ENCODE measurements at regions not wholly inside any gene's neighbourhood (a gene's known extent, or its start where the extent isn't known, plus 50 kb on each side); places are given as distances from the start of the nearest gene placed in this dataset.

DNA sequence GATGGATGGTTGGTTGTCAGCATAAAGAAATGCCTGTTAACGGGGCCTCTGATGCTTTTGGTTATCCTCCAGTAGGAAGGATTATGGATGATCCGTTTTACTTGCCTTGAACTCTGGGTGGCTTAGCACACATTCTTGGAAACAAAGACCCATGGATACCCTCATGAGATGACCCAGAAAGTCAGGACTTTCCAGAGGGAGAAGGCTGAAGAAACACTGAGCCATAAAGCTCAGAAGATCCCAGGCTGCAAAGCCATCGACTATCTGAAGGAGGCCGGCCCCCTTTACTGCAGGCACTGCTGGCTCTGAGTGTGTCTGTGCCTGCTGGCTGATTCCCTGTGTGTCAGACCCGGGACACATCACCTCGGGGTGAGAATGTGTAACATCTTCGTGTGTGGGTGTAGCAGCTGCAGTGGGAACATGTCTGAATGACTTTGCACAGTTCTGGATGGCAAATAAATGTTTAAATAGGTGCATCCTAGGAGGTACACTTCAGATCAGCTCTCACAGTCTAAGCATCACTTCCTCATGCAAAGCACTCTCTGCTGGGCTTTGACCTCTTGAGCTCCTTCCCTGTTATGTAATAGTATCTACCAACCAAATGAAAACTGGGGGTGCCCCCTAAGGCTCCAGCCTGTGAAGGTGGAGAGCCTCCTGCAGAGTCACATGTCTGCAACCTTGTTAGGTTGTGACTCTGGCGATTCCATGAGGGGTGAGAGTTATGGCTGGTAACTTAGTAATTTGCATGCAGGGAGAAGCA lies 1084.9 kb downstream of the TBC1D22A start:
- no peak overlapping the region for H3K4me3 ChIP-seq (ENCODE audit: low read depth, low read length)

DNA sequence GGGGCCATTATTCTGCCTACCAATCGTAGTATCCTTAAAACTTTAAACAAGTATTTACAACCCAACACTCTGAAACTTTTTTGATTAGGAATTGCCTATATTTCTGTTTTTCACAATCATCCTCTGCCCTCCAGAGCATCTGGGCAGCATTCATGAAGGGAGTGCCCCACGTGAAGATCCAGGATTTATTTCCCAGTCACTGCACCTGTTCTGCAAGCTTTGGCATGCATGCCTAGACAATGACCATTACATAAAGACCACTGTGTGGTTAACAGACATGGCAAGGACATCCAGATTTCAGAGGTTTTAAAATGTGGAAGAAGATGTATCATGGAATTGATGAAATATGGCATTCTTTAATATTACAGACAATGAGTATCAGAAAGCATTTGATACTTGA lies 1083.8 kb downstream of the TBC1D22A start:
- no peak overlapping the region for H3K4me3 ChIP-seq (ENCODE audit: low read depth, low read length)

DNA sequence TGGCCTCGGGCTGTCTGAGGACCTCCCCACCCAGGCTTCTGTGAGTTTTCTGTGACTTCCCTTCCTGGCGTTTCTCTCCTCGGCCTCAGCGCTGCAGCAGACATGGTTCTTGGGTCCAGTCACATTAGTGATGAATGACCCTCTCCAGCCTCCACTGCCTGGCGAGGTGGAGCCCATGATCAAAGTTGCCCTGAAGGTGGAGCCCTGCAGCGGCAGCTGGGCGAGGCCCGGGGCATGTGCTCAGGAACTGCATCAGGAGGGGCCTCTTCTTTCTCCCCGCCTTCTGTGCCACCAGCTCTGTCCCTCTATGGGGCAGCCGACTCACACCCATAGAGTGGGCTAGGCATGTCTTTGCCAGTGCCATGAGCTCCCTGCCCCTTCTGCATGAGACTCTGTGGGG lies 1079.7 kb downstream of the TBC1D22A start:
- H3K4me3 ChIP-seq (ENCODE audit: low read depth, low read length): no peak overlapping the region

DNA sequence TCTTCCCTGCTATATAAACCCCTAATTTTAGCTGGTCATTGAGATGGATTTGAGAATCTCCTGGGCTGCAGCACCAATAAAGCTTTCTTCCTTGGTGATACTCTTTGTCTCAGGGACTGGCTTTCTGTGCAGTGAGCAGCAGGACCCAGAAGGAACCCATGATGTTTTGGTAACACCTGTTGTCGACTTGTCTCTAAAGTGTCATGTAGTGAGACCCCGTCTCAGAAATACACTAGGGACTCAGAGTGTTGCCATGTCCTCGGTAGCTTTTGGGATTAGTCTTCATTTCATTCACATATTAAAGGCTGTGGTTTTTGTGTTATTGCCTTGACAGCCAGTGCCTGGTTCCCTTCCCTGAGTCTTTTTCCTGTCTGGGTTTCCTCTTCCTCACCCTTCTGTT lies 1078.7 kb downstream of the TBC1D22A start:
- no peak overlapping the region for H3K4me3 ChIP-seq (ENCODE audit: low read depth, low read length)

DNA sequence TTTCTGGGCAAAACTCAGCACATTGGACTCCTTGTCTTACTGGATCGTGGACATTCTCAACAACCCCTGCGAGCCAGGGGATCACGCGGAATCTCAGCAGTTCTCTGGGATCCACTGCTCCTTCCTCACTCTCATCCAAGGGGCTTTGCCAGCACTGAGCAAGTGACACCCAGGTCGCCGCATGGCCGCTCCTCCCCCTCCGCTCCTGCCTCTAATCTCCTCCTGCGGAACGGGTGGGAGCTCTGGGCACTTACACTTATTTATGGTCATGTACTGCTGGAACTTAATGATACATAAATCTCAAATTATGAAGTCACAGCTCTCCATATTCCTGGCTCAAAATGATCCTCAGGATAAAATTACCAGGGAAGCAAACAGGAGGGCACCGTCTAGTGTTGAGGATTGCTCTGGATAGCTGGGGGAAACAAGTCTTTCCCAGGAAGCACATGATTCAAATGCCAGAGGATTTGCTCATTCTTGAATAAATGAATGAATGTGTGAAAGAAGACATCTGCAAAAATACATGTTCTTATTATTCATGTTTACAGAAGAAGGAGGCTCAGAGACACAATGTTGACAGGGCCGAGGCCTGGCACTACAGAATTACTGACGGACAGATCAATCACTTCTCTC lies 1077.3 kb downstream of the TBC1D22A start:
- no peak overlapping the region for H3K4me3 ChIP-seq (ENCODE audit: low read depth, low read length)

DNA sequence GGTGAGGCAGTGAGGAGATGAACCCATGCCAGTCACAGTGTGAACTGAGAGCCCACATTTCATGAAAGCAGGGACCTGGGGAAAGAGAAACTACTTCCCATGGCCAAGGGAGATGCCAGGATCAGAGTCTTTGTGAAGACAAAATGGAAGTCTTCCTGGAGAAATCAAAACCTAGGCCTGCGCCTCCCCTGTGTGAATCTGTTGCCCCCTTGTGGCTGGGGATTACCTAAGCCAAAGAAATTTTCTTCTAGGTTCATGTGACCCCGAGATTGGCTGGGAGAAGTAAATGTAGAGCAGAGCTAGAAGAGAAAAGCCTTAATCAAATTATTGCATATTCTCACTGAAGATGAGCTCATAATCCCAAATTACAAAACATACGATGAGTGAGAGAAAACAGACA lies 1075.3 kb downstream of the TBC1D22A start:
- no peak overlapping the region for H3K4me3 ChIP-seq (ENCODE audit: low read depth, low read length)

DNA sequence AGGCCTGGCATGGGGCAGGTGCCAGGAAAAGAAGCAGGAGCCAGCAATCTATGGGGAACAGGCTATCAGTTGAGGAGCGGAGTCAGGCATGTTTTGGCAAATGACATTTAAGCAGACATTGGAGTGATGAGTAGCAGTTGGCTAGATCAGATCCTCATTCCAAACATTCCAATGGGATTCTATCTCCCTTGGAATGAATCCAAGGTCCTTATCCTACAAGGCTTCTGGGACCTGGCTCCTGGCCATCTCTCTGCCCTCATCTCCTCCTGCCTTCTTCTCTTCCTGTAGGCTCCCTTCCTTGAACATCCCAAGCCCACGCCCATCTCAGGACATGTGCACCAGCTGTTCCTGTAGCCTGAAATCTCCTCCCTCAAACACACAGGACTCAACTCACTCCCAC lies 1074.5 kb downstream of the TBC1D22A start:
- no peak overlapping the region for H3K4me3 ChIP-seq (ENCODE audit: low read depth, low read length)

DNA sequence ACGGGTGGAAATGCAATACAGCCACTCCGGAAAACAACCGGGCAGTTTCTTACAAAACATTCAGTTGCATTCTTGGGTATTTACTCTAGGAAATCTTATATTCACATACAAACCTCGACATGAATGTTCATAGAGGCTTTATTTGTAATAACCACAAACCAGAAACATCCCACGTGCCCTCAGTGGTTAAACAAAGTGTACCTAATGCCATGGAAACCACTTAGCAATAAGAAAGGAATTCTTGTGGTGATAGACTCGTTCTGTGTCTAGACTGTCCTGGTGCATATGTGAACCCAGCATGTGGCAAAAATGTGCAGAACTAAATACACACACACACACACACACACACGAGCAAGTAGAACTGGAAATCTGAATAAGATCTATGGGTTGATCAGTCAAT lies 1073.3 kb downstream of the TBC1D22A start:
- no peak overlapping the region for H3K4me3 ChIP-seq (ENCODE audit: low read depth, low read length)

DNA sequence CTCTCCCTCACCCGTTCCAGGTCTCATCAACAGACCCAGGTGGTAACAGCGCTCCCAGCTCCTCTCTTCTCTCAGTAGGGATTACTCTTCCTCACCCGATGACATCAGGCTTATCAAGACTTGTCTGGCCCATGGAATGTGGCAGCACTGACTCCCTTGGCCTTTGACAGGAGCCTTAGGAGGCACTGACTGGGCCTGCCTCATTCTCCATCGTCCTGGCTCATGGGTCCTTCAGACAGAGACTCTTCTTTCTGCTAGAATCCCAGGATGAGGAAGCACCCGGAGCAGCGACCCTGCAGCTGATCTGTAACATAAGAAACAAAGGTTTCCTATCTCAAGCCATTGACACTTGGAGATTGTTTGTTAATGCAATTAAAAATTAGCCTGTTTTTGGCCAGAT lies 1063.6 kb downstream of the TBC1D22A start:
- H3K4me3 ChIP-seq (ENCODE audit: low read depth, low read length): no peak overlapping the region

DNA sequence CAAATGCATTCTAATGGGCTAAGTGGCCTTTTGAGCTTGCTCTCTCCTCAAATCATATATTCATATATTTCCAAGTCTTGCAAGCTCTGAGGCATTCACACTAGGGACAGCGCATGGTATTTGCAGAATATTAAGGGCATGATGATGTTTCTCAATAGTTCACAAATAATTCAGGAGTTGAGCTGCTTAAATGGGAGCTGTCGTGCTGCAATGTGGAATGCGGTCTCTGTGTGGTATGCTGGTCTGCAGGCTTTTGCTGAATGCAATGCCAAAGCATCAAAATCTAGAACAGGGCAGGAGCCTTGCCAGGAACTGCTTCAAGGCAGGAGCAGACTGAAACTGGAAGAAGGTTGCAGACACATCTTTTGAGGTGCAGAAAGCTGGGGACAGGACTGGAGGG lies 1060.0 kb downstream of the TBC1D22A start:
- no peak overlapping the region for H3K4me3 ChIP-seq (ENCODE audit: low read depth, low read length)

DNA sequence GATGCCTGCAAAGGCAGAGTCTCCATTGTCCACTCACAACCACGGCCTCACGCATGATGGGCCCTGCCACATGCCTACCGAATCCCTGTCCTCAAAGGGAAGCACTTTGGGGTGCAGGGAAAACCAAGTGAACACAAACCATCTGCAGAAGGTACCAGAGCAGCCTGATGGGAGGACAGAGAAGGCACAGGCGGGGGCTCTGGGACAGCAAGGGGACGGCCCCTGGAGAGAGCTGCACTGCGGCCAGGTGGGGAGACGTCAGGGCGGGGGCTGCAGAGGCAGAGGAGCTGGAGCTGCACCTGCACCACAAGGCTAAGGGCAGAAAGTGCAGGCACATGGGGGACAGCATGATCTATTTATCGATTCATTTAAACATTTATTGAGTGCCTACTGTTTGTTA lies 1056.0 kb downstream of the TBC1D22A start:
- no peak overlapping the region for H3K4me3 ChIP-seq (ENCODE audit: low read depth, low read length)

DNA sequence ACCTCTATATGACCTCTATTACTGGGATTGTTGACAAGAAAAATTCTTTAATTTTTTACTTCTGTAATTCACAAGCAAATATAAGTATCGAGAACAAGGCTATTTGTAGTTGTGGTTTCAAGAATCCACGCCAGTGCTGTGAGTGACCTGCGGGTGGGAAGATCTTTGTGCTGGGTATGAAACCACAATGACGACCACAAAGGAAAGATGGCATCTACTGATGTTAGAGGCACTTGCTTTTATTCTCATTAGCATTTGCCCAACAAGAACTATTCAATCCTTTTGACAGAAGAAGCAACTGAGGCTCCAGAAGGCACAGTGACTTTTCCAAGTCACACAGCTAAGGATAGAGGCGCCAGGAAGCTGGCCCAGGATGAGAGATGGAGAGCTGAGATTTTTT lies 1054.9 kb downstream of the TBC1D22A start:
- no peak overlapping the region for H3K4me3 ChIP-seq (ENCODE audit: low read depth, low read length)

DNA sequence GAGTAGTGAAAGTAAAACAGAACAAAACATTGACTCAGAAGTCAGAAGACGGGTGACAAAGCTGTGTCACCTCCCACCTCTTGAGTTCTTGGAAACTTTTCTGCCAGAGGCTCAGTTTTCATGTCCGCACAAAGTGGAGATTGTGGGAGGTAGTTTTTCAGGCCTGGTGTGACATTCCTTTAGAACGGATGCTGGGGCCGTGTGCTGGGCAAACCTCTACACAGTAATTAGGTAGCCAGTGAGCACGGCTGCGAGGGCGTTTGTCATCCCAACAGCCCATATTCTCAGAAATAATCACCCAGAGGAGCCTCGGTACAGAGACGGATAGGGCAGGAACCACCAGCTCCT lies 1054.4 kb downstream of the TBC1D22A start:
- H3K4me3 ChIP-seq (ENCODE audit: low read depth, low read length): no peak overlapping the region

DNA sequence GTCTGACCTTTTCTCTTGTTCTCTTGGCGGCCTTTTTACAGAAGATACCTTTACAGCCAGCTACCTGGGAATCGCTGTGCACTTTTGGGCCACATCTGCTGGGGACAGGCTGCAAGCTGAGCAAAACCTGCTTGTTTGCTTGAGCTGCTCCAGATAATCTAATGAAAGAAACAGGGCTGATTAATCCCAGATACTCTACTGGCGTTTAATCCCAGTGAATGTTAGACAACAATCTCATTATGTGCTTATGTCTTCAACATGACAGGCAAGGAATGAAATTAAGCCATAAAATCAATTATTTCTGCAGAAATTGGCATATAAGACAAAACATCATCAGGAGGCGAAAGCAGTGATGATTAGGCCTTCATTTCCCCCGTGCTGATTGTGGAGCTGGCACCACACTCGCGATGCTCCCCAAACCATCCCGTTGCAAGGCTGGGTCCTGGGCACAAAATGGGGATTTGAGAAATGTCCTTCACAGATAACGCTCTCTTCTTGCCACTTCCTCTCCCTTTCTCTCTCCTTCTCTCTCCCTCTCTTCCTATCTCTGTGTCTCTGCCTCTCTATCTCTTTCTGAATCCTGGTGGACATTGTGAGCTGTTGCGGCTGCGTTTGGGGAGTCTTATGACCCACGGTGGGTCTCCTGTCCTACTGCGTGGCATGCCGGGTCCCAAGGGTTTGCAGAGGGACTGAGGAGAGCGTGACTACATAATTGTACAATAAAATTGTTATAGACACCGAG lies 1053.8 kb downstream of the TBC1D22A start:
- no peak overlapping the region for H3K4me3 ChIP-seq (ENCODE audit: low read depth, low read length)

DNA sequence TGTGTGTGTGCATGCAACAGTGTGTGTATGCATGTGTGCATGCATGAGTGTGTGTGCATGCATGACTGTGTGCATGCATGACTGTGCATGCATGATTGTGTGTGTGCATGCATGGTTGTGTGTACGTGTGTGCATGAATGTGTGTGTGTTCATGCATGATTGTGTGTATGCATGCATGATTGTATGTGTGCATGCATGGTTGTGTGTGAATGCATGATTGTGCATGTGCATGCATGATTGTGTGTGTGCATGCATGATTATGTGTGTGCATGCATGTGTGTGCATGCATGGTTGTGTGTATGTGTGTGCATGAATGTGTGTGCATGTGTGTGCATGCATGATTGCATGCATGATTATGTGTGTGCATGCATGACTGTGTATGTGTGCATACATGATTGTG lies 1052.0 kb downstream of the TBC1D22A start:
- no peak overlapping the region for H3K4me3 ChIP-seq (ENCODE audit: low read depth, low read length)

DNA sequence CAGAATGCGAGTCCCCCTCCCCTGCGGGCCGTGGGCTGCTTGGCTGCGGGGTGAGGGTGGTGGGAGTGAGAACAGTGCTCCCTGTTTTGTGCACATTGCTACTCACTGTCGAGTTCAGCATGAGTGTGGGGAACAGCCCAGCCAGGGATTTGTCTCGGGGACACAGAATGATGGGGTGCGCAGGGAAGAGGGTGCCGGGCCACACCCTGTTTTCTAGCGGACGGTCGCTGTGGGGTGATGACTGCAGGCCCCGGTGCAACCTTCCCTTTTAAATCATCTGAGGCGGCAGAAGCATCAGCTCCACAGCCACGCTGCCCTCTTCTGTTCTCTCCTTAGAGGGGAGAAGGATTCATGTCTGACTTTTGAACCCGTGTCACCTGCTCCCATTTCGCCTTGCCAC lies 1051.2 kb downstream of the TBC1D22A start:
- no peak overlapping the region for H3K4me3 ChIP-seq (ENCODE audit: low read depth, low read length)

DNA sequence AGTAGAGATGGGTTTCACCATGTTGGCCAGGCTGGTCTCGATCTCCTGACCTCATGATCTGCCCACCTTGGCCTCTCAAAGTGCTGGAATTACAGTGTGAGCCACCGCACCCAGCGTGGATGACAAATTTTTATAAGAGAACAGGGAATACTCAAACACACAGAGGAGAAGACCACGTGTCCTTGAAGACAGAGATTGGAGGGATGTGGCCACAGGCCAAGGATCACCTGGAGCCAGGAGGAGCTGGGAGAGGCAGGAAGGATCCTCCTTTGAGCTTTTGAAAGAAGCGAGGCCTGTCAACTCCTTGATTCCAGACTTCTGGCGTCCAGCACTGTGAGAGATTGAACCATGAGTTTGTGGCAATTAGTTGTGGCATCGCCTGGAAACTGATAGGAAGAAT lies 1049.5 kb downstream of the TBC1D22A start:
- no peak overlapping the region for H3K4me3 ChIP-seq (ENCODE audit: low read depth, low read length)

DNA sequence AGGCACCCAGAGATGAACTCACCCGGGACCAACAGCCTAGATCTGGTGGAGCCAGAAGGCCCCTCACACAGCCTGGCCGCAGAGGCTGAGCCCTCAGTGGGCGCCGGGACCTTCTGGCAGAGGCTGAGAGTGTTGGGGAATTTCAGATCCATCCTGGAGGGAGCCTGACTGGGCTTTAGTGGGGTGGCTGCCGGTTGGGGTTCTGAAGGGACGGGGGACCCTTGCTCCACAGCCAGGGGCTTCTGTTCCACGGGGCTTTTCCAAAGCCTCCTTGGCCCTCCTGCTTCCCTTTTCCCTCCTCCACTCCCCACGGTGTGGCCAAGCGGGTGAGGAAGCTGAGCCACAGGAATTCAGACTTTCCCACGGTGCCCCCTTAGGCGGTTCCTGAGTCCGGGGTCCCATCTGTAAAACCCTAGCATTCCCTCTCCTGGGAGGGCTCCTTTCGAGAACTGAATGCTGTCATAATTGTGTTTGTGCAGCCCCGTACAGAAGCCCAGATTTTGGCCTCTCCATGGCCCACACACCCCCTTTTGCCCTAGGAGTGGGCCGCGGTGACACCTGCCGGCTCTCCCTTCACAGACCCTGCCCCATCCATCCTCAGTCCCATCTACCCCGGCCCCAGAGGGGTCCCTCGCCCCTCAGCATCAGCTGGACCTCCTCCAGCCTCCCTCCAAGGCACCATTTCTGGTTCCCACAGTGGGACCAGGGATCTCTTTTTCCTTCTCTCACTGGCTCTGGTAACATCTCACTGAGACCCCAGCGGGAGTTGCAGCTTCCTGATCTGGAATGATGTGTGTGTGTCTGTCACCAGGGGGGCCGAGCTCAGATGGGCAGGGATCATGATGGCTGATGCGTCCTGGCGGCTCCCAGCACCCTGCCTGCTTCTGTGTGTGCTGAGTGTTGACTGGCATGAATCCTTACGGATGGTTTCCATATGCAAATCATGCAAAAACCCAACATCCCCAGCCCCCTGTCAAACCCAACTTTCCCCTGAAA lies 1048.4 kb downstream of the TBC1D22A start:
- H3K4me3 ChIP-seq (ENCODE audit: low read depth, low read length): no peak overlapping the region

DNA sequence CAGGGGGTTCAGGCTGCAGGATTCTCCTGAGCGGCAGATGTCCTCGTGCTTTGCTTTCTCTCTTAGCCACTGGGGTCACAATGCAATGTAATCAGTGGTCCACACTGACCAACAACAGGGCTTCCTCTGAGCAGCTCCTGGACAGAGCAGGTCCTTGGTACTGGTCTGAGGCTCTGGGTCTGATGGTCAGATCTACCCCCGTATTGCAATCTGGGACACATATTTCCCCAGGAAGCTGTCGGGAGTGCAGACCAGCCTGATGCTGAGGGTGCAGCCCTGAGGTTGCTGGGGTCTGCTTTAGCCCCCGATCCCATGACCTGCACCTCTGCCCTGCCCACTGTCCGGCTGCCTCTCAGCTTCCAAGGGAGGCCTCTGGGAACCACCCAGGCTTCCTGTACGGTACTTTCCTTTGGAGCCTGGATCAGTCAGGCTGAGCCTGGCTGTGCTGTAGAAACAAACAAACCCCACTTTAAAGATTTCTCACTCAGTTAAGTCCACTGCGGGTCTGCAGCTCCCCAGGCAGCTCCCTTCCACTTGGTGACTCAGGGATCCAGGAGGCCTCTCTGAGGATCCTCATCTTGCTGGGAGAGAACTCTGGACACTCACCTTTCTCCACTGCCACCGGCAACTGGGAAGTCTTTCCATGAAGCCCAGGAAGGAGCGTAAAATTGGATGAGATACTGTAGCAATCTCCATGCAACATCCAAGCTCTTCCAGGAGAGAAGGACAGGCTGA lies 1046.6 kb downstream of the TBC1D22A start:
- H3K4me3 ChIP-seq (ENCODE audit: low read depth, low read length): no peak overlapping the region

DNA sequence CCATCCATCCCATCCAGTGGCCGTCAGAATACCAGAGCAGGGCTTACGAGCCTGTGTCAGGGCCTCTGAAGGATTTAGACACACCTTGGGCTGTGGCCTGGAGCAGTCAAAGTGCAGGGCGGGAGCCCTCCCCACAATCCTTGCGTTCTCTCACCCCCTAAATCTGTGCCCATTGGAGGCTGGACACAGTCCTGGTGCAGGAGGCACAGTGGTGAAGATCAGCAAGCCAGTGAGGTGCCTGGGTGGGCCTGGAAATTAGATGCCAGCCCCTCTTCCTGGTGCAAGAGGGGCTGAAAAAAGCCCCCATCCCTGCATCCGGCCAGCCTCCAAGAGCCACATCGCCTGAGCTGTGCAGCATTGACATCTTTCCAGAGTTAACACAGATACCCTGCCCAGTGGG lies 1045.8 kb downstream of the TBC1D22A start:
- H3K4me3 ChIP-seq (ENCODE audit: low read depth, low read length): no peak overlapping the region
